ENCODE measurements at regions not wholly inside any gene's neighbourhood (a gene's known extent, or its start where the extent isn't known, plus 50 kb on each side); places are given as distances from the start of the nearest gene placed in this dataset.

- H3K9me3 Mint-ChIP-seq: peaks cover 9 to 10% of the 10 kb centered on the region in 2 experiments
- no peak overlapping the region for H2BK5ac ChIP-seq (ENCODE audit: insufficient read length, low read length)
- no peak overlapping the region for H3K56ac ChIP-seq (ENCODE audit: insufficient read length, low read depth, low read length)
- TF ChIP-seq CTCF (conservative IDR thresholded peaks at IDR 0.05): no peak
- H3K79me2 ChIP-seq (ENCODE audit: insufficient read depth, low read length): no peaks in the 10 kb centered on the region
- H3K27me3 Mint-ChIP-seq (ENCODE audit: low read depth): peaks cover 3% of the 10 kb centered on the region
- H3K36me3 Mint-ChIP-seq (ENCODE audit: insufficient read depth in 1 of 3, low read depth in 3 of 3): peaks cover 3 to 11% (median 5%) of the 10 kb centered on the region in 3 experiments; a peak in 4 of 7 replicates
- no peak overlapping the region for H3K27ac ChIP-seq (ENCODE audit: insufficient read length, low read depth, low read length)
- no peak overlapping the region for H4K91ac ChIP-seq (ENCODE audit: insufficient read length, low read depth, low read length)
- H4K5ac ChIP-seq (ENCODE audit: insufficient read length, low read depth, low read length): no peak overlapping the region
- H2BK15ac ChIP-seq (ENCODE audit: low read depth, low read length): no peak overlapping the region
- H3K27ac Mint-ChIP-seq: peak overlapping the region in 1 of 3 experiments; percentile 24; a peak in 1 of 7 replicates
- no peak overlapping the region for H2AK5ac ChIP-seq (ENCODE audit: insufficient read length, low read length)
- no peak overlapping the region for H3T11ph ChIP-seq (ENCODE audit: low read length)
- H2BK12ac ChIP-seq (ENCODE audit: insufficient read length, low read depth, low read length): no peak overlapping the region
- DNase-seq: no peak
- no peak overlapping the region for H3K4me3 Mint-ChIP-seq
- no peaks in the 10 kb centered on the region for H4K20me1 ChIP-seq (ENCODE audit: control insufficient read depth, insufficient read depth, insufficient read length)
- peaks cover 8% of the 10 kb centered on the region in 2 experiments for H3K4me1 Mint-ChIP-seq
- H2AFZ ChIP-seq (ENCODE audit: low read length): no peak overlapping the region
- no peak overlapping the region for H4K8ac ChIP-seq (replicated peaks; ENCODE audit: insufficient read length, low read depth, low read length)
- H3K4ac ChIP-seq (ENCODE audit: low read depth, low read length): no peak overlapping the region
- no peaks in the 10 kb centered on the region for H3K23me2 ChIP-seq (ENCODE audit: insufficient read length, low read depth, low read length, poor library complexity, severe bottlenecking)
- H3K18ac ChIP-seq (ENCODE audit: insufficient read length, low read depth, low read length): no peak overlapping the region
- H2BK20ac ChIP-seq (ENCODE audit: low read depth, low read length, poor library complexity, severe bottlenecking): no peak overlapping the region
- no CpG with 5 or more reads among the region's 14 CpGs for WGBS (ENCODE audit: extremely low coverage, insufficient read length, low lambda C conversion rate)
- 0 out of 2 replicates have a peak, but pooled peaks cover 2% of the 10 kb centered on the region for H3K4me1 ChIP-seq (ENCODE audit: insufficient read depth, low read length)
- H3K79me1 ChIP-seq (ENCODE audit: insufficient read depth, low read depth, low read length, poor library complexity, severe bottlenecking): no peaks in the 10 kb centered on the region
- no peaks in the 10 kb centered on the region for H3K9me3 ChIP-seq (ENCODE audit: control insufficient read depth, low read depth, low read length)
- H3K9ac ChIP-seq (ENCODE audit: extremely low read depth, insufficient read length, low read length): no peak overlapping the region
- no peak overlapping the region; the same call in 1 of the 2 replicates for H3K14ac ChIP-seq (ENCODE audit: insufficient read depth, low read length)
- H3K4me2 ChIP-seq (ENCODE audit: insufficient read depth, insufficient read length, low read length): no peak overlapping the region
- H2BK120ac ChIP-seq (ENCODE audit: low read depth, low read length, poor library complexity, severe bottlenecking): no peak overlapping the region
- no peak overlapping the region for H3K23ac ChIP-seq (ENCODE audit: insufficient read length, low read depth, low read length)
- no peaks in the 10 kb centered on the region for H3K27me3 ChIP-seq (ENCODE audit: insufficient read depth, low read length)
Measured at GRCh38 chr13:109408591-109409382, 377.6 kb downstream of the IRS2 start.

All from H9 (cell line).